ENCODE measurements at regions not wholly inside any gene's neighbourhood (a gene's known extent, or its start where the extent isn't known, plus 50 kb on each side); places are given as distances from the start of the nearest gene placed in this dataset.

- TF ChIP-seq CTCF (IDR thresholded peaks at IDR 0.05; ENCODE audit: low read length) = no peak
- no peak for TF ChIP-seq EZH2phosphoT487 (IDR thresholded peaks at IDR 0.05; ENCODE audit: low read length)
- TF ChIP-seq EZH2 (optimal IDR thresholded peaks at IDR 0.05; ENCODE audit: low read depth, low read length) = no peak
Measured at GRCh38 chr4:3641501-3641900, 109.3 kb upstream of the LRPAP1 start.
